IMR-90 (cell line): ENCODE measurements at regions not wholly inside any gene's neighbourhood (a gene's known extent, or its start where the extent isn't known, plus 50 kb on each side); places are given as distances from the start of the nearest gene placed in this dataset.

Experiments used
- CHD1 ChIP-seq: IDR thresholded peaks from 2 replicates; pipeline ENCODE4 v1.6.1; 2012; ENCODE audit warnings: low read depth, low read length, improper control_type of control experiment
- POLR2A ChIP-seq: IDR thresholded peaks from 2 replicates; pipeline ENCODE4 v1.6.1; 2012; ENCODE audit warnings: mild to moderate bottlenecking, low read depth, low read length
- RAD21 ChIP-seq: IDR thresholded peaks from 2 replicates; pipeline ENCODE4 v1.6.1; 2012; ENCODE audit warnings: low read length, improper control_type of control experiment
- TF ChIP-seq, protein P1 (sequence below): fragments of 150-350 bp; IDR thresholded peaks from 2 replicates; pipeline ENCODE4 v1.6.1; 2017; ENCODE audit warnings: mild to moderate bottlenecking, antibody characterized with exemption, low read length, low read depth
- TF ChIP-seq, protein P2 (sequence below): conservative IDR thresholded peaks from 2 replicates; pipeline ENCODE4 v1.5.1; 2012; ENCODE audit warnings: mild to moderate bottlenecking, low read depth, low read length, improper control_type of control experiment

DNA sequence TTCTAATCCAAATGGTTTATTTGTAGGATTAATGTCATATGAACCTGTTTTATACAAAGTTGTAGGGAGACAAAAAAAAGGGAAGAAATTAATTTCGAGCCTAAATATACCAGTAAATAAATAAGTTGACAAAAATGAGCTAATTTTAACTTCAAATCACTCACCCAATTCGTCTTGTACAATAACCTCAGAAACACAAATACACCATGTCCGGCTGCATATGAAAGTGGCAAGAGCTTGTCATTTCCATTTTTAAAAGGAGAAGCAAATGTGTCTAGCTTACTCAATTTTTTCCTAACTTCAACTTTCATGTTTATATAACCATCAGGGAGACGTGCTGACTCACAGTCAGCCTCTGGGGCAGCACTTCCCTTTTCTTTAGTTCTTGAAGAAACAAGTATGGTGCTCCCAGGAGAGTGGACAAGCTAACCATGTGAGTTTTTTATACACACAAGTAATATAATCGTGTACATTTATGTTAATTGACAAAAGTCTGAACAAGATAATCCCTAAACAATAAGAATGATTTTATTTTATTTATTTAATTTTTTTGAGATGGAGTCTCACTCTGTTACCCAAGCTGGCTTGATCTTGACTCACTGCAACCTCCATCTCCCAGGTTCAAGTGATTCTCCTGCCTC is 55.5 kb upstream of the SGK1 start:
- TF ChIP-seq, protein P1, sequence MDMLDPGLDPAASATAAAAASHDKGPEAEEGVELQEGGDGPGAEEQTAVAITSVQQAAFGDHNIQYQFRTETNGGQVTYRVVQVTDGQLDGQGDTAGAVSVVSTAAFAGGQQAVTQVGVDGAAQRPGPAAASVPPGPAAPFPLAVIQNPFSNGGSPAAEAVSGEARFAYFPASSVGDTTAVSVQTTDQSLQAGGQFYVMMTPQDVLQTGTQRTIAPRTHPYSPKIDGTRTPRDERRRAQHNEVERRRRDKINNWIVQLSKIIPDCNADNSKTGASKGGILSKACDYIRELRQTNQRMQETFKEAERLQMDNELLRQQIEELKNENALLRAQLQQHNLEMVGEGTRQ: no peak
- TF ChIP-seq, protein P2, sequence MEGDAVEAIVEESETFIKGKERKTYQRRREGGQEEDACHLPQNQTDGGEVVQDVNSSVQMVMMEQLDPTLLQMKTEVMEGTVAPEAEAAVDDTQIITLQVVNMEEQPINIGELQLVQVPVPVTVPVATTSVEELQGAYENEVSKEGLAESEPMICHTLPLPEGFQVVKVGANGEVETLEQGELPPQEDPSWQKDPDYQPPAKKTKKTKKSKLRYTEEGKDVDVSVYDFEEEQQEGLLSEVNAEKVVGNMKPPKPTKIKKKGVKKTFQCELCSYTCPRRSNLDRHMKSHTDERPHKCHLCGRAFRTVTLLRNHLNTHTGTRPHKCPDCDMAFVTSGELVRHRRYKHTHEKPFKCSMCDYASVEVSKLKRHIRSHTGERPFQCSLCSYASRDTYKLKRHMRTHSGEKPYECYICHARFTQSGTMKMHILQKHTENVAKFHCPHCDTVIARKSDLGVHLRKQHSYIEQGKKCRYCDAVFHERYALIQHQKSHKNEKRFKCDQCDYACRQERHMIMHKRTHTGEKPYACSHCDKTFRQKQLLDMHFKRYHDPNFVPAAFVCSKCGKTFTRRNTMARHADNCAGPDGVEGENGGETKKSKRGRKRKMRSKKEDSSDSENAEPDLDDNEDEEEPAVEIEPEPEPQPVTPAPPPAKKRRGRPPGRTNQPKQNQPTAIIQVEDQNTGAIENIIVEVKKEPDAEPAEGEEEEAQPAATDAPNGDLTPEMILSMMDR: no peak
- TF ChIP-seq RAD21 (no peak; the same call in 1 of the 2 replicates), CHD1 (no peak), POLR2A (no peak)
